ENCODE measurements at regions not wholly inside any gene's neighbourhood (a gene's known extent, or its start where the extent isn't known, plus 50 kb on each side); places are given as distances from the start of the nearest gene placed in this dataset.

GRCh38 chr3:152930516-152930915 lies 95.6 kb downstream of the P2RY1 start:
- TF ChIP-seq CTCF (conservative IDR thresholded peaks at IDR 0.05), result no peak
- no peak for TF ChIP-seq EZH2 (IDR thresholded peaks at IDR 0.05; ENCODE audit: low read depth)

All from PC-9 (cell line).